Osteoblast (primary cell): ENCODE measurements at regions not wholly inside any gene's neighbourhood (a gene's known extent, or its start where the extent isn't known, plus 50 kb on each side); places are given as distances from the start of the nearest gene placed in this dataset.

ENCODE experiments used
- DNase-seq: peaks from one replicate; pipeline ENCODE4 v3.0.0; 2011; ENCODE audit warnings: low spot score, mixed read lengths; ENCODE audit not compliant: insufficient read length; ENCODE audit errors: missing footprints
- H2AFZ ChIP-seq: 2 replicates; pipeline ENCODE4 v1.6.0; 2011; ENCODE audit warnings: mild to moderate bottlenecking, low read length
- H3K27ac ChIP-seq: 2 replicates; pipeline ENCODE4 v1.5.1; 2011; ENCODE audit warnings: mild to moderate bottlenecking, low read depth, low read length, moderate library complexity
- H3K27me3 ChIP-seq: 2 replicates; pipeline ENCODE4 v1.6.0; 2012; ENCODE audit warnings: mild to moderate bottlenecking, control low read depth, inconsistent platforms, low read length, moderate library complexity; ENCODE audit not compliant: insufficient read depth
- H3K36me3 ChIP-seq: 2 replicates; pipeline ENCODE4 v1.5.1; 2011; ENCODE audit warnings: mild to moderate bottlenecking, low read length, control low read depth, moderate library complexity; ENCODE audit not compliant: insufficient read depth
- H3K4me1 ChIP-seq: 2 replicates; pipeline ENCODE4 v1.5.1; 2011; ENCODE audit warnings: mild to moderate bottlenecking, low read length, control low read depth, moderate library complexity; ENCODE audit not compliant: insufficient read depth
- H3K4me2 ChIP-seq: 2 replicates; pipeline ENCODE4 v1.6.0; 2011; ENCODE audit warnings: mild to moderate bottlenecking, low read length; ENCODE audit not compliant: insufficient read depth
- H3K4me3 ChIP-seq: fragments of 200-600 bp; sonication (generic); 3 replicates; pipeline ENCODE4 v1.5.1; 2012; ENCODE audit warnings: mild to moderate bottlenecking, low read length, inconsistent platforms; ENCODE audit not compliant: insufficient read depth
- H3K79me2 ChIP-seq: 2 replicates; pipeline ENCODE4 v1.6.0; 2012; ENCODE audit warnings: mild to moderate bottlenecking, low read length, control low read depth, inconsistent platforms; ENCODE audit not compliant: insufficient read depth
- H3K9me3 ChIP-seq: 2 replicates; pipeline ENCODE4 v1.5.1; 2011; ENCODE audit warnings: low read depth, low read length, control low read depth
- H4K20me1 ChIP-seq: 2 replicates; pipeline ENCODE4 v1.6.0; 2012; ENCODE audit warnings: mild to moderate bottlenecking, low read length, control low read depth; ENCODE audit not compliant: insufficient read depth
- TF ChIP-seq, protein P1 (sequence below): IDR thresholded peaks from 2 replicates; pipeline ENCODE4 v1.5.1; 2011; ENCODE audit warnings: mild to moderate bottlenecking, low read depth, low read length, moderate library complexity; ENCODE audit errors: extremely low read depth

DNA sequence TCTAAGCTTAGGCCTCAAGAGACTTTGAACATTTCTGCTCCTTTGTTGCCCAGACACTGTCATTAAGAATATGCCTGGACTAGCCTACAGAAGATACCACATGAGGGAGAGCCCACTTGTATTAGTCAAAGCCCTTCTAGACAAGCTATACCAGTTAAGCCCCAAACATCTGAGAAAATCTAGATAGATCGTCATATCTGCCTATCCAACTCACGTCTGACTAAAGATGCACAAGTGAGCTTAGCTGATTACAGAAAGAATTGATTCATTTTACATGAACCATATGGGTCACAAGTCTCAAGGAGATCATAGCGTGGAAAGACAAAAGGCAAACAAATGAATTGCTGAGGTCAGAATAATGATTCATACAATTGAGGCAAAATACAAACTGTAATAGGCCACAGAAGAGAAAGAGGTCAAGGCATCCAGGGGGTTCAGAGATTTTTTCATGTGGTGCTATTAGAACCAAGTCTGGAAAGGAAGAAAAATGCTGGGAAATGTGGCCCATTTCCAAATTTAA is 1155.5 kb upstream of the TENM4 start:
- Histone ChIP-seq H3K36me3 (no peaks in the 10 kb centered on the region), H3K4me2 (no peak overlapping the region), H3K9me3 (no peaks in the 10 kb centered on the region), H2AFZ (no peak overlapping the region), H3K27me3 (no peaks in the 10 kb centered on the region), H3K27ac (no peak overlapping the region), H3K4me1 (no peaks in the 10 kb centered on the region), H4K20me1 (no peaks in the 10 kb centered on the region), H3K79me2 (no peaks in the 10 kb centered on the region), H3K4me3 (no peak overlapping the region)
- TF ChIP-seq, protein P1, sequence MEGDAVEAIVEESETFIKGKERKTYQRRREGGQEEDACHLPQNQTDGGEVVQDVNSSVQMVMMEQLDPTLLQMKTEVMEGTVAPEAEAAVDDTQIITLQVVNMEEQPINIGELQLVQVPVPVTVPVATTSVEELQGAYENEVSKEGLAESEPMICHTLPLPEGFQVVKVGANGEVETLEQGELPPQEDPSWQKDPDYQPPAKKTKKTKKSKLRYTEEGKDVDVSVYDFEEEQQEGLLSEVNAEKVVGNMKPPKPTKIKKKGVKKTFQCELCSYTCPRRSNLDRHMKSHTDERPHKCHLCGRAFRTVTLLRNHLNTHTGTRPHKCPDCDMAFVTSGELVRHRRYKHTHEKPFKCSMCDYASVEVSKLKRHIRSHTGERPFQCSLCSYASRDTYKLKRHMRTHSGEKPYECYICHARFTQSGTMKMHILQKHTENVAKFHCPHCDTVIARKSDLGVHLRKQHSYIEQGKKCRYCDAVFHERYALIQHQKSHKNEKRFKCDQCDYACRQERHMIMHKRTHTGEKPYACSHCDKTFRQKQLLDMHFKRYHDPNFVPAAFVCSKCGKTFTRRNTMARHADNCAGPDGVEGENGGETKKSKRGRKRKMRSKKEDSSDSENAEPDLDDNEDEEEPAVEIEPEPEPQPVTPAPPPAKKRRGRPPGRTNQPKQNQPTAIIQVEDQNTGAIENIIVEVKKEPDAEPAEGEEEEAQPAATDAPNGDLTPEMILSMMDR, result no peak
- DNase-seq, result no peak

DNA sequence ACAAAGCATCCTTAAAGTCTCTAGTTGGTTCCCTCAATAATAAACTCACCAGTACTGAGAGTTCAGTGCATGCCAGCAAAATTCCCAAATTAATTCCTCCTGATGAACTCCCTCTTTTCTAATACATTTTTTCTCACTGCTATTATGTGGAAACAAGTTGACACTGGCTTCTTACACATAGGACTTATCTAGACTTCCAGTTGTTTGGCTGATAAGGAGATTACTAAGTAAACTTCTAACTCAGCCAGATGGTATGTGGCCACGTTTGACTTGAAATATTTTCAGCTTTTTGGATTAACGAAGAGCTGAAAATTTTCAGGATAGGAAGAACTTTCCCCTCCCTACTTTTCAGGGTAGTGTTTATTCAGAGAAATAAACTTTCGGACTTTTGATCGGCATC is 1154.2 kb upstream of the TENM4 start:
- no peak overlapping the region for H3K4me2 ChIP-seq
- H3K27ac ChIP-seq, result no peak overlapping the region
- no peaks in the 10 kb centered on the region for H4K20me1 ChIP-seq
- DNase-seq, result no peak
- no peak overlapping the region for H3K4me3 ChIP-seq
- no peaks in the 10 kb centered on the region for H3K9me3 ChIP-seq
- H3K36me3 ChIP-seq, result no peaks in the 10 kb centered on the region
- H3K27me3 ChIP-seq, result no peaks in the 10 kb centered on the region
- no peak overlapping the region for H2AFZ ChIP-seq
- TF ChIP-seq, protein P1, result no peak
- H3K4me1 ChIP-seq, result no peaks in the 10 kb centered on the region
- H3K79me2 ChIP-seq, result no peaks in the 10 kb centered on the region

DNA sequence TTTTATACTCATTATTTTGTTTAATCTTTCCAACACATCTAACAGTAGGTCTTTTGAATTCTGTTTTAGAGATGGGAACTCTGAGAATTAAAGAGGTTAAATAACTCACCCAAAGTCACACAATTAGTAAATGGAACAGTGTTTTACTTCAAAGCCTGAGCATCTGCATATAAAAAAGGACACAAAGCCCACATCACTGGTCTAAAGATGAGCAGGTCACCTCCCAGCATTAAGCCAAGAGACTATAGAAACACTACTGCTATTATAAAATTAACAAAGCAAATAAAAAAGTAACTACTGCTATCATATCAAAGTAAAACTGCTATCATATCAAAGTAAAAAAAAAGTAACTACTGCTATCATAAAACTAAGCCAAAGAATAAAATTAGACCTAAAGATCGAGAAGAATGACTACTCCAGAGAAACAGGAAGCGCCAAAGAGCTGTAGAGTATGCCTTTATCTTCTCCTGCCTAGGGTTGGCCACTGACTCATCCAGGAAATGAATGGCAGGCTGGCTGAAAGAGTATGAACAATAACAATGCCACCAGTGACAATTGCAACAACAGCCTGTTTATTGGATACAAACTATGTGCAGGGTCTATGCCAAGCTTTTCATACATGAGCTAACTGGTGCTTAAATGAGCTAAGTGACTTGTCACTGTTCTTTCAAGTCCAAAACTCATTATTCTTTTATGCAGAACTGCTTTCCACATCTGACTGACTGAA is 1153.0 kb upstream of the TENM4 start:
- Histone ChIP-seq H3K4me1 (no peaks in the 10 kb centered on the region), H3K4me2 (no peak overlapping the region), H3K9me3 (no peaks in the 10 kb centered on the region), H2AFZ (no peak overlapping the region), H3K4me3 (no peak overlapping the region), H3K27ac (no peak overlapping the region), H3K36me3 (no peaks in the 10 kb centered on the region), H3K27me3 (no peaks in the 10 kb centered on the region), H4K20me1 (no peaks in the 10 kb centered on the region), H3K79me2 (no peaks in the 10 kb centered on the region)
- TF ChIP-seq, protein P1, result no peak
- no peak for DNase-seq

DNA sequence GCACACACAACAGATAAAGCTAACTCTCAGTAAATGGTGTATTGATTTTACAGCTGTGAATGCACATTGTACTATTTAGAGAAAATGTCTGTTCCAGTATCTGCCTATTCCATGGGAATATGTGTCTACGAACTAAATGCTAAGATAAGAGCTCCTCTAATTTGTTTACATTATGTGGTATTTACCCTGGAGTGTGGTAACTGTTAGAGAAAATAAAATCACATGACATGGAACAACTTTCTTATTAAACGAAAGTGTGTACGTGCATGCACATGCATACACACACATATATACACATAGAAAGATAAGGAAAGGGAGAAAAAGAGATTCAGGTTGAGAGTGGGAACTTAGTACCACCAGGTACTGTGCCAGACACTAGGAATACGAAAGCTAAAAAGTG is 1151.7 kb upstream of the TENM4 start:
- Histone ChIP-seq H3K4me1 (no peaks in the 10 kb centered on the region), H3K27me3 (no peaks in the 10 kb centered on the region), H3K4me2 (no peak overlapping the region), H2AFZ (no peak overlapping the region), H3K79me2 (no peaks in the 10 kb centered on the region), H3K36me3 (no peaks in the 10 kb centered on the region), H4K20me1 (no peaks in the 10 kb centered on the region), H3K4me3 (no peak overlapping the region), H3K9me3 (no peaks in the 10 kb centered on the region), H3K27ac (no peak overlapping the region)
- TF ChIP-seq, protein P1, result no peak
- DNase-seq, result no peak
